ENCODE measurements at regions not wholly inside any gene's neighbourhood (a gene's known extent, or its start where the extent isn't known, plus 50 kb on each side); places are given as distances from the start of the nearest gene placed in this dataset.

DNA sequence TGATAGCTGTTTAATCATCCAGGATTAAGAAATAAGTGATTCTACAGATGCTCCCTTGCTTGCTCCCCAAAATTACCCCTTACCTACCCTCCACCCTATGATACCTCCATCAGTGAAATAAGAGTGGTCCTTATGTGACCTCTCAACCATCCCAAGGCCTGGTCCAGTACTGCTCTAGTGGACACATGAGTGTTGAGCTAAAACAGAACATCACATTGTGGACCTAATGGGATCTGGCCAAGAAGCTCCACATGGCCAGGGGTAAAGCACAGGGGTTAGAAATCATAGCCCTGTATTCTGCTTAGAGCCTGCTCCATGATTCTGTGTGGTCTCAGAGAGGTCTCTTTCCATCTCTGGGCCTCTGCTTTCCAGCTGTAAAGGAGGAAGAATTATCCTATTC, 355.6 kb downstream of the TNS1 start:
- Histone ChIP-seq H3K4me3 (no peak overlapping the region), H3K27ac (no peak overlapping the region), H3K4me1 (replicated peaks) (no peaks in the 10 kb centered on the region), H3K27me3 (replicated peaks; ENCODE audit: insufficient read depth) (no peaks in the 10 kb centered on the region), H3K9me3 (no peaks in the 10 kb centered on the region), H3K36me3 (no peaks in the 10 kb centered on the region)
- DNase-seq (ENCODE audit: low spot score), result no peak
- TF ChIP-seq, protein P1, sequence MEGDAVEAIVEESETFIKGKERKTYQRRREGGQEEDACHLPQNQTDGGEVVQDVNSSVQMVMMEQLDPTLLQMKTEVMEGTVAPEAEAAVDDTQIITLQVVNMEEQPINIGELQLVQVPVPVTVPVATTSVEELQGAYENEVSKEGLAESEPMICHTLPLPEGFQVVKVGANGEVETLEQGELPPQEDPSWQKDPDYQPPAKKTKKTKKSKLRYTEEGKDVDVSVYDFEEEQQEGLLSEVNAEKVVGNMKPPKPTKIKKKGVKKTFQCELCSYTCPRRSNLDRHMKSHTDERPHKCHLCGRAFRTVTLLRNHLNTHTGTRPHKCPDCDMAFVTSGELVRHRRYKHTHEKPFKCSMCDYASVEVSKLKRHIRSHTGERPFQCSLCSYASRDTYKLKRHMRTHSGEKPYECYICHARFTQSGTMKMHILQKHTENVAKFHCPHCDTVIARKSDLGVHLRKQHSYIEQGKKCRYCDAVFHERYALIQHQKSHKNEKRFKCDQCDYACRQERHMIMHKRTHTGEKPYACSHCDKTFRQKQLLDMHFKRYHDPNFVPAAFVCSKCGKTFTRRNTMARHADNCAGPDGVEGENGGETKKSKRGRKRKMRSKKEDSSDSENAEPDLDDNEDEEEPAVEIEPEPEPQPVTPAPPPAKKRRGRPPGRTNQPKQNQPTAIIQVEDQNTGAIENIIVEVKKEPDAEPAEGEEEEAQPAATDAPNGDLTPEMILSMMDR (IDR thresholded peaks at IDR 0.05), result no peak
- intact Hi-C loops (cut with DNase I), result loop anchor here (10.0 kb wide), 1 partner anchor 212 kb away; no protein-coding TSS in a partner anchor

DNA sequence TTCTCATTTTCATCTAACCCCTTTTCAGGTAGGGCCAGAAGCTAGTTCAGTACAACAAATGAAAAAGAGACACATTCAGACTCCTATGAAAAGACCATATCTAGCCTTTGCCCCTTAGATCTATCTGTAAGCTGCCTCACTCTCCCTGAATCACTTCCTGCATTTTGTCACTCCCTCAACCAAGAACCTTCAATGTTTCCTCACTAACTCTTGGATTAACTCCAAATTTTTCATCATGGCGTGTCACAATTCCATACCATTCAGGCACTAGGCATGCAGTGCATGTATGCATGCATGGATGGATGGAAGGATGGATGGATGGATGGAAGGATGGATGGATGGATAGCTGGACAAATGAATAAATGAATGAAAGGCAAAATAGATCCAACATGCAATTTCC, 356.9 kb downstream of the TNS1 start:
- TF ChIP-seq, protein P1 (IDR thresholded peaks at IDR 0.05), result no peak
- TF ChIP-seq POLR2AphosphoS5 (IDR thresholded peaks at IDR 0.05), result no peak
- no peak for TF ChIP-seq POLR2A (IDR thresholded peaks at IDR 0.05)
- Histone ChIP-seq H3K9me3 (no peaks in the 10 kb centered on the region), H3K27ac (no peak overlapping the region), H3K27me3 (replicated peaks; ENCODE audit: insufficient read depth) (no peaks in the 10 kb centered on the region), H3K36me3 (no peaks in the 10 kb centered on the region), H3K4me1 (replicated peaks) (no peaks in the 10 kb centered on the region), H3K4me3 (no peak overlapping the region)
- intact Hi-C loops (cut with DNase I), result loop anchor here (10.0 kb wide), 1 partner anchor 211 kb away; no protein-coding TSS in a partner anchor
- 94% methylated on average over 1 of the region's 1 CpG for WGBS
- no peak for DNase-seq (ENCODE audit: low spot score)

DNA sequence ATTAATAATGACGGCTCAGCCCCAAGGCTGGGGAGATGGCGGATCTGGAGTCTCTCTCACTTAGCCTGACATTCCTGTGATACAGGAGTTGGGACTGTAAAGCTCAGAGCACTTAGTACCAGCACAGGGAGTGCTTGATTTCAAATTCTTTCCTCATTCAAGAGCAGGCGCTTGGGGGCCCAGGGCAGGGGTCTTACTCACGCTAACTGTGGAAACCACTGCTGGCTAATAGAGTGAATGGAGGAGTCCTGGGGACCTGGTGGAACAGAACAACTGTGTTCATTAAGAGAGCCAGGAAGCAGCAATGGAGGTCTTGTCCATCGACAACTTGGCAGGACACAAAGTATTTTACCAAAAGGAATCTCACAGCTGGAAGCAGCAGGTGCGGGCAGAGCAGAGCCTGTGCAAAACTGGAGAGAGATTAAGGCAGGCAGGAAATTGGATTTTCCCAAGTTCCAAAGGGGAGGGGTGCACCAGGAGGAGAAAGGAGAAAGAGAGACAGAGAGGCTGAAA, 358.9 kb downstream of the TNS1 start:
- Histone ChIP-seq H3K4me3 (no peak overlapping the region), H3K36me3 (no peaks in the 10 kb centered on the region), H3K27me3 (replicated peaks; ENCODE audit: insufficient read depth) (no peaks in the 10 kb centered on the region), H3K9me3 (no peaks in the 10 kb centered on the region), H3K27ac (peak overlapping the region in 1 of 2 donors; percentile 61), H3K4me1 (replicated peaks) (no peaks in the 10 kb centered on the region)
- intact Hi-C loops (cut with DNase I), result loop anchor here (5.0 to 10.0 kb wide), 2 partner anchors 209 to 947 kb away; partner anchors contain the start of gene IGFBP5
- 43% methylated on average over 6 of the region's 6 CpGs for WGBS
- no peak for DNase-seq (ENCODE audit: low spot score)
- TF ChIP-seq, protein P1 (IDR thresholded peaks at IDR 0.05), result no peak
- no peak for TF ChIP-seq POLR2AphosphoS5 (IDR thresholded peaks at IDR 0.05)
- TF ChIP-seq POLR2A (IDR thresholded peaks at IDR 0.05), result no peak

DNA sequence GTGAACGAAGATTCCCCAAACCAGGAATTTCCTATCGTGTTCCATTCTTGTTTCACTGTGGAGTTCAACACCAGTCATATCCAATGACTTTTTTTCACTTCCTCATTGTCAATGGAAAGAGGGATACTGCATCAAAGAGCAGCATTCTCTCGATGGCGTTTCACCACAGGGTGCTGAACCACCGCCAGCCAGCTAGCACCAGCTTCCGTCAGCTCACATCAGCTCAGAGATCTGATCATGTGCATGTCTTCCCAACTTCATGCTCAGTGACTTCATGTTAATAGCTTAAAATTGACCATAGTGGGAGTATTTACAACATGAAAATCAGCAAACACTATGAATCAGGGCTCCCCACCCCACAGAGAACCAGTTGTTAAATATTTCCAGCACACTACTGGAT, 359.9 kb downstream of the TNS1 start:
- no peak for TF ChIP-seq POLR2A (IDR thresholded peaks at IDR 0.05)
- TF ChIP-seq POLR2AphosphoS5 (IDR thresholded peaks at IDR 0.05), result no peak
- TF ChIP-seq, protein P1 (IDR thresholded peaks at IDR 0.05), result no peak
- DNase-seq (ENCODE audit: low spot score), result no peak
- H3K36me3 ChIP-seq, result no peaks in the 10 kb centered on the region
- WGBS, result 49% methylated on average over 6 of the region's 6 CpGs
- intact Hi-C loops (cut with DNase I), result loop anchor here (5.0 to 10.0 kb wide), 2 partner anchors 208 to 946 kb away; partner anchors contain the start of gene IGFBP5
- H3K27me3 ChIP-seq (replicated peaks; ENCODE audit: insufficient read depth), result no peaks in the 10 kb centered on the region
- no peaks in the 10 kb centered on the region for H3K4me1 ChIP-seq (replicated peaks)
- peak overlapping the region; percentile 20 to 61 for H3K27ac ChIP-seq
- H3K4me3 ChIP-seq, result no peak overlapping the region
- no peaks in the 10 kb centered on the region for H3K9me3 ChIP-seq

DNA sequence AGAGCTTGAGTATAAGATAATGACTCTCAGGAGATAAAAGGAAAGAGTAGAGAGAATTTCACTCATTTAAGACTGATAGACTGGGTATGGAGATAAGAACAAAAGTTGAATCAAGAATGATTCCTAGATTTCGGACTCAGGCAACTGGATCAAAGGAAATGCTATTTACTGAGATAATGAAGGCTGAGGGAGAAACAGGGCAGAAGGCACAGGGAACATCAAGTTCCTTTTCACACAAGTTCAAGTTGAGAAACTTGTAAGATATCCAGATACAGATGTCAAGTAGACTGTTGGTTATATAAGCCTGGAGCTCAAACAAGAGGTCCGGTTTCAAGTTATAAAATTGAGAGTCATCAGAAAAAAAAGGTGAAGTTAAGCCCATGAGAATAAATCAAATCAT, 360.8 kb downstream of the TNS1 start:
- intact Hi-C loops (cut with DNase I), result loop anchor here (5.0 to 10.0 kb wide), 2 partner anchors 207 to 945 kb away; partner anchors contain the start of gene IGFBP5

More for the DNA sequence above, 360.8 kb downstream of the TNS1 start:
- no peak for DNase-seq (ENCODE audit: low spot score)
- peak overlapping the region; percentile 20 to 61 for H3K27ac ChIP-seq
- no peaks in the 10 kb centered on the region for H3K4me1 ChIP-seq (replicated peaks)
- H3K9me3 ChIP-seq, result no peaks in the 10 kb centered on the region
- peak; percentile 69 for TF ChIP-seq POLR2AphosphoS5 (IDR thresholded peaks at IDR 0.05)
- TF ChIP-seq, protein P1 (IDR thresholded peaks at IDR 0.05), result no peak
- TF ChIP-seq POLR2A (IDR thresholded peaks at IDR 0.05), result no peak
- H3K4me3 ChIP-seq, result no peak overlapping the region
- H3K36me3 ChIP-seq, result no peaks in the 10 kb centered on the region
- no peaks in the 10 kb centered on the region for H3K27me3 ChIP-seq (replicated peaks; ENCODE audit: insufficient read depth)
- WGBS, result 10% methylated on average over 2 of the region's 2 CpGs

All from prostate gland (tissue), 2 donors.